GM12875 (cell line): ENCODE measurements at regions not wholly inside any gene's neighbourhood (a gene's known extent, or its start where the extent isn't known, plus 50 kb on each side); places are given as distances from the start of the nearest gene placed in this dataset.
"Not testable (repeated sequence)": the region's sequence is repeated elsewhere in the genome, so short reads cannot be mapped to it uniquely, and the experiment has no call there.

ENCODE experiments used
- H3K4me3 ChIP-seq: one replicate; pipeline ENCODE4 v1.5.1; 2011; ENCODE audit warnings: low read depth, low read length, control low read depth
- TF ChIP-seq, protein P1 (sequence below): IDR thresholded peaks from 2 replicates; pipeline ENCODE4 v1.5.1; 2011; ENCODE audit warnings: low read depth, mild to moderate bottlenecking, control low read depth, inconsistent platforms, low read length, moderate library complexity, borderline replicate concordance; ENCODE audit not compliant: insufficient read depth

DNA sequence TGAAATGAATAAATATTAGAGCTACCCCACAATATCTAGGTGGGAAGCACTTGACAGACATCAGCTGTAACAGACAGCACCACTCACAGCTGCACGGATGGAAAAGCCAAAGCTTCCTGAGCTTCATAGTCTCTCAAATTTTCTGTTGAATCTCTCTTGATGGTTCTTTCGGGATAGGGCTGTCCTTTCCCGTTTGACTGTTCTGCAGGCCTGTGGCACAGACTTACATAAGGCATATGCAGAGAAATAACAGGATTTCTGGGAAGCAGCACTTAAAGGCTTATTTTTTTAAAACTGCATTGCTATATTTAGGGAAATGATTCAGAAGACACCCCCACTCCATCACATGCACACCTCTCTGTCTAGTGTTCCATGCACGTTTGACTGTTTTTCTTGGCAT lies 77.5 kb downstream of the ZNF648 start:
- TF ChIP-seq, protein P1, sequence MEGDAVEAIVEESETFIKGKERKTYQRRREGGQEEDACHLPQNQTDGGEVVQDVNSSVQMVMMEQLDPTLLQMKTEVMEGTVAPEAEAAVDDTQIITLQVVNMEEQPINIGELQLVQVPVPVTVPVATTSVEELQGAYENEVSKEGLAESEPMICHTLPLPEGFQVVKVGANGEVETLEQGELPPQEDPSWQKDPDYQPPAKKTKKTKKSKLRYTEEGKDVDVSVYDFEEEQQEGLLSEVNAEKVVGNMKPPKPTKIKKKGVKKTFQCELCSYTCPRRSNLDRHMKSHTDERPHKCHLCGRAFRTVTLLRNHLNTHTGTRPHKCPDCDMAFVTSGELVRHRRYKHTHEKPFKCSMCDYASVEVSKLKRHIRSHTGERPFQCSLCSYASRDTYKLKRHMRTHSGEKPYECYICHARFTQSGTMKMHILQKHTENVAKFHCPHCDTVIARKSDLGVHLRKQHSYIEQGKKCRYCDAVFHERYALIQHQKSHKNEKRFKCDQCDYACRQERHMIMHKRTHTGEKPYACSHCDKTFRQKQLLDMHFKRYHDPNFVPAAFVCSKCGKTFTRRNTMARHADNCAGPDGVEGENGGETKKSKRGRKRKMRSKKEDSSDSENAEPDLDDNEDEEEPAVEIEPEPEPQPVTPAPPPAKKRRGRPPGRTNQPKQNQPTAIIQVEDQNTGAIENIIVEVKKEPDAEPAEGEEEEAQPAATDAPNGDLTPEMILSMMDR: no peak
- H3K4me3 ChIP-seq: no peak overlapping the region

GRCh38 chr1:181981821-181982220 lies 79.7 kb downstream of the ZNF648 start:
- TF ChIP-seq, protein P1: no peak
- H3K4me3 ChIP-seq: no peak overlapping the region

DNA sequence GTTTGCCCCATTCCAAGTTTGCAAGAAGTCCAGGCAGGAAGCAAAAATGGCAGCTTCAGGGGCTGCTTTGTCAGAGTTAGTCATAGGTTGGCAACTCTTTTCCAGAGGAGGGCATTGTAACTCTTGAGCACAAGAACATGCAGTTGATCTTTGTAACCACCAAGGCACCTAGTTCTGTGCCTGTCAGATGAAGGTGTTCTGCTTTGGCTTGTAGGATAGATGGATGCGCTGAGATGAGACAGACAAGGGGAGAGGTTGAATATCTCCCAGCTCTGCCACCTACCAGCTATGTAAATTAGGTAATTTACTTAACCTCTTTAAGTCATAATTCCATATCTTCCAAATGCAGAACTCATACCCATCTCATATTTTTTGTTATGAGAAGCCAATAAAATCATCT lies 89.3 kb downstream of the ZNF648 start:
- TF ChIP-seq, protein P1: no peak

GRCh38 chr1:181971424-181971823 lies 90.1 kb downstream of the ZNF648 start:
- TF ChIP-seq, protein P1: no peak

More for the DNA sequence above, 89.3 kb downstream of the ZNF648 start:
- no peak overlapping the region for H3K4me3 ChIP-seq

GRCh38 chr1:181969902-181970301 lies 91.6 kb downstream of the ZNF648 start:
- TF ChIP-seq, protein P1: no peak
- H3K4me3 ChIP-seq: no peak overlapping the region

More at GRCh38 chr1:181971424-181971823, 90.1 kb downstream of the ZNF648 start:
- no peak overlapping the region for H3K4me3 ChIP-seq

DNA sequence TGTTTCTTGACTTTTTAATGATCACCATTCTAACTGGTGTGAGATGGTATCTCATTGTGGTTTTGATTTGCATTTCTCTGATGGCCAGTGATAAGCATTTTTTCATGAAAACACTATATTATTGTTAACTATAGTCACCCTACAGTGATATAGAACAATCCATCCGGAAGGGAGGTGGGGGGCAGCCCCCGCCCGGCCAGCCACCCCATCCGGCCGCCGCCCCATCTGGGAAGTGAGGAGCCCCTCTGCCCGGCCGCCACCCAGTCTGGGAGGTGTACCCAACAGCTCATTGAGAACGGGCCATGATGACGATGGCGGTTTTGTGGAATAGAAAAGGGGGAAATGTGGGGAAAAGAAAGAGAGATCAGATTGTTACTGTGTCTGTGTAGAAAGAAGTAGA lies 106.8 kb downstream of the ZNF648 start:
- not testable (repeated sequence) for H3K4me3 ChIP-seq

GRCh38 chr1:181954178-181954577 lies 107.3 kb downstream of the ZNF648 start:
- not testable (repeated sequence) for H3K4me3 ChIP-seq

- TF ChIP-seq, protein P1: no peak
- no peak overlapping the region for H3K4me3 ChIP-seq
Measured at GRCh38 chr1:181953596-181953995, 107.9 kb downstream of the ZNF648 start.
